Erythroblast (primary cell): ENCODE measurements at regions not wholly inside any gene's neighbourhood (a gene's known extent, or its start where the extent isn't known, plus 50 kb on each side); places are given as distances from the start of the nearest gene placed in this dataset.

ENCODE experiments used
- DNase-seq, 2 experiments: peaks; one replicate each; lab custom pipeline; 2025; lab: John Stamatoyannopoulos, UW
- GATA1 ChIP-seq: IDR thresholded peaks from 2 replicates; pipeline ENCODE4 v1.6.1; 2011; ENCODE audit warnings: low read depth, mild to moderate bottlenecking, control low read depth, low read length, moderate library complexity
- POLR2A ChIP-seq: IDR thresholded peaks from 2 replicates; pipeline ENCODE4 v1.6.1; 2011; ENCODE audit warnings: mild to moderate bottlenecking, low read length

DNA sequence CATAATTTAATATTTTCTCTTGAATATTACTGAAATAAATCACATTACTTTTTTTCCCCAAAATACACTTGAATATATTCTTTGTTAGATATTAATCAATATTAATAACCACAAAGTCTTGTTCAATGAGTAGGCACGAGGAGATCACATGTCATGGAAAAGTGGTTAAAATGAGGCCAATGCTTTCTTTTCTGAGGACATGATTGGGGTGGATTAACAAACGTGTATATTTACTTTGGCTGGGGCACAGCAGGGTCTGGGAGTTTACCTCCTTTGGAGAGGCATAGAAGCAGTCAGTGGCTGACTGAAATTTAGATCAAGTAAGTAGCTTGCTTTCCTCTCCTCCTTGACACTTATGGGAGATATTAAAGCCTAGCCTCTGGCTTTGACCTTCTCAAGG, 664.3 kb upstream of the B3GALT2 start:
- DNase-seq: no peak
- TF ChIP-seq GATA1: no peak
- no peak for TF ChIP-seq POLR2A

DNA sequence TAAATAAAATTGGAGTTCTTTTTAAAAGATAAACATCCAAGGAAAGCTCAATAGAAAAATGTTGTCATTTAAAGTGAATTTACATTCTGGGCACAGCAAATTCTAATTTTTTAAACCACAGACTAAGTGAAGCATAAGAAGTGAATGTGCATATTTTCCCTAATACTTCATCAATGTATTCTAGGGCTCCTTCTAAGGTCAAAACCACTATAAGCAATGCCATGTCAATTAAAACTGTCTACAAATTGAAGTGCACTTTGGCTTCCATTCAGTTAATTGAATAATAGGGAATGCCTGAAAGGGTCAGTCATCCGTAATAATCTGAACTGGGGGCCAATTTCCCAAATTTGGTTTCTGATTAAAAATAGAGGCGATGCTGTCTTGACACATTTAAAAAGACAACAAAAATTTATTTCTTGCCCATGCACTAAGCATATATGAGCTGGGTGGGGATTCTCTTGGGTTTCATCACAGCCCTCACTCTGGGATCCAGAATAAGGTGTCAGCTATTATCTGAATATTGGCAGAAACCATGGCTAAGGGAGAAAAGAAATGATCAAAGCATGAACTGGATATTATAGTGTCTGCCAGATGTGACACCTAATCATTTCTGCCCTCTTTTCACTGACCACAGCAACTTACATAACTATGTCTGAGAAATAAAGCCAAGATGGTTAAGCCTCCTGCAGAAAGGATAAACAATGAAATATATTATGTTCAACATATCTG, 660.6 kb upstream of the B3GALT2 start:
- DNase-seq: no peak
- TF ChIP-seq GATA1 (no peak), POLR2A (no peak)

DNA sequence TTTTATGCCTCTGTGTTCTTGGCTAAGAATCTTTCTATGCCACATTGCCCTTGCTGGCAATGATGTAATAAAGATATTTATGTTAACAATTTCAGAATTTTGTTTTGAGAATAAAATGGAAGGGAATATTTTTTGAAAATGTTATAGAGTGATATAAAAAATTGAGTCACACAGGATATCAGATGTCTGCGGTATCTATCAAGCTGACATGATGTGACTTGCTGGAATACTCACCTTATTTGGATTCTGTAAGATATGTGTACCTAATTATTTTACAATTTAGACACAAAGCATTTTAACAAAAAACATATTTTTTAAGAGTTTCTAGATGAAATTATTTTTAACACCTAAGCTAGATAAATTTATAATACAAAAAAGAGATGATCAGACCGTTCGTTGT, 660.0 kb upstream of the B3GALT2 start:
- DNase-seq: no peak
- TF ChIP-seq POLR2A (no peak), GATA1 (no peak)

DNA sequence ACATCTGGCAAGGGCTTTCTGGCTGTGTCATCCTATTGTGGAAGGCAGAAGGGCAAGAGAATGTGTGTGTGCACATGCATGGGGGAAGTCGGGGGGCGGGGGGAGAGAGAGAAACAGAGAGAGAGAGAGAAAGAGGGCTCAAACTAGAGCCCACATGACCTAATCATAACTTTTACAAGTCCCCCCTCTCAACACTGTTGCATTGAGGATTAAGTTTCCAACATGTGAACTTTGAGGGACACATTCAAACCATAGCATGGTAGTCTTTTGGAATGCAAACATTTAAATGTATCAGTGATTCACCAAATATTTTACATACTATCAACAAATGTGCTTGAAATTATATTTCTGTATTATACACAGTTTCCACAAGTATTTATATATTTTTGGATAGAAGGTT, 655.4 kb upstream of the B3GALT2 start:
- DNase-seq: no peak

DNA sequence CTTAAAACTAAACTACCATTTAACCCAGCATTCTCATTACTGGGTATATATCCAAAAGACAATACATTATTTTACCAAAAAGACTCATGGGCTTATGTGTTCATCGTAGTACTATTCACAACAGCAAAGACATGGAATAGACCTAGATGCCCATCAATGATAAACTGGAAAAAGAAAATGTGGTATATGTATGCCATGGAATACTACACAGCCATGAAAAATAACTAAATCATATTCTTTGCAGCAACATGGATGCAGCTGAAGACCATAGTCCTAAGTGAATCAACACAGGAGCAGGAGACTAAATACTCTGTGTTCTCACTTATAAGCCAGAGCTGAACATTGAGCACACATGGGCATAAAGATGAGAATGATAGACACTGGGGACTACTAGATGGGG, 645.1 kb upstream of the B3GALT2 start:
- no peak for TF ChIP-seq POLR2A
- TF ChIP-seq GATA1: no peak
- no peak for DNase-seq

More for the DNA sequence above, 655.4 kb upstream of the B3GALT2 start:
- TF ChIP-seq GATA1: no peak
- no peak for TF ChIP-seq POLR2A

DNA sequence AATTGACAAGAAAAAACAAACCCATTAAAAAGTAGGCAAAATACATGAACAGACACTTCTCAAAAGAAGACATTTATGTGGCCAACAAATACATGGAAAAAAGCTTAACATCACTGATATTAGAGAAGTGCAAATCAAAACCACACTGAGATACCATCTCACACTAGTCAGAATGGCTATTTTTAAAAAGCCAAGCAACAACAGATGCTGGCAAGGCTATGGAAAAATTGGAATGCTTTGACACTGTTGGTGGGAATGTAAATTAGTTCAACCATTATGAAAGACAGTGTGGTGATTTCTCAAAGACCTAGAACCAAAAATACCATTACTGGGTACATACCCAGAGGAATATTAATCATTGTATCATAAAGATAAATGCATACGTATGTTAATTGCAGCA, 641.1 kb upstream of the B3GALT2 start:
- no peak for DNase-seq
- TF ChIP-seq GATA1 (no peak), POLR2A (no peak)

DNA sequence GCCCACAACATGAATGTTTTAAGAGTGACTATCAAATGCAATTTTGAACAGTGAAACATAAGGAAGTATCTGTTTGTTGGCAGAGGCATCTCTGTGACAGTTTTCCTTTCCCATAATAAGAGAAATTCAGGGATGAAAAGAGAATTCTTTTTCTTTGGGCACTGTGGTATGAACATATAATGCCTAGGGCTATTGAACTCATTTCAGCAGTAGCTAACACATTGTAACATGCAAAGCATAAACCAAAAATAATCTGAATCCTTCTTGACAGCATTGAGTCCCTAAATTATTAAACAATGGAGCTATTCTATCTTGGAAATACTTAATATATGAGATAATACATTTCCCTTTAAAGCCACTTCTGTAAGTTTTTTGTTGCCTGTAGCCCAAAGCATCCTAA, 633.0 kb upstream of the B3GALT2 start:
- TF ChIP-seq GATA1: no peak
- no peak for TF ChIP-seq POLR2A

DNA sequence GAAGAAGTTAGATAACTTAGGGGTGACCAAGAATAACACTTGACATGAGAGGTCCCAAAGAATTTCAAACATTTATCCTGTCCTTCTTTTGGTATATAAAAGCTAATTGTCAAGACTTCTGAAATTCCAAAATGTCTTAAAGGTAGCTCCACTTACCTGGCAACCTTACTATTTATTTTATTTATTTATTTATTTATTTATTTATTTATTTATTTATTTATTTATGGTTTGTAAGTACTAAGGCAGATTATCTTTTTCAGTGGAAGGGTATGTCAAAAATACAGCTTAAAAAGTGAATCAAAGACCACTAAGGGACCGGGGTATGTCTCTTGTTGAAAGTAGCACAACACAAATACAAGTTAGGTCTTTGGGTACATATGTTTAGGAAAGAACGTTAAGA, 620.8 kb upstream of the B3GALT2 start:
- no peak for TF ChIP-seq POLR2A
- no peak for TF ChIP-seq GATA1
- DNase-seq: no peak

More for the DNA sequence above, 633.0 kb upstream of the B3GALT2 start:
- DNase-seq: no peak

DNA sequence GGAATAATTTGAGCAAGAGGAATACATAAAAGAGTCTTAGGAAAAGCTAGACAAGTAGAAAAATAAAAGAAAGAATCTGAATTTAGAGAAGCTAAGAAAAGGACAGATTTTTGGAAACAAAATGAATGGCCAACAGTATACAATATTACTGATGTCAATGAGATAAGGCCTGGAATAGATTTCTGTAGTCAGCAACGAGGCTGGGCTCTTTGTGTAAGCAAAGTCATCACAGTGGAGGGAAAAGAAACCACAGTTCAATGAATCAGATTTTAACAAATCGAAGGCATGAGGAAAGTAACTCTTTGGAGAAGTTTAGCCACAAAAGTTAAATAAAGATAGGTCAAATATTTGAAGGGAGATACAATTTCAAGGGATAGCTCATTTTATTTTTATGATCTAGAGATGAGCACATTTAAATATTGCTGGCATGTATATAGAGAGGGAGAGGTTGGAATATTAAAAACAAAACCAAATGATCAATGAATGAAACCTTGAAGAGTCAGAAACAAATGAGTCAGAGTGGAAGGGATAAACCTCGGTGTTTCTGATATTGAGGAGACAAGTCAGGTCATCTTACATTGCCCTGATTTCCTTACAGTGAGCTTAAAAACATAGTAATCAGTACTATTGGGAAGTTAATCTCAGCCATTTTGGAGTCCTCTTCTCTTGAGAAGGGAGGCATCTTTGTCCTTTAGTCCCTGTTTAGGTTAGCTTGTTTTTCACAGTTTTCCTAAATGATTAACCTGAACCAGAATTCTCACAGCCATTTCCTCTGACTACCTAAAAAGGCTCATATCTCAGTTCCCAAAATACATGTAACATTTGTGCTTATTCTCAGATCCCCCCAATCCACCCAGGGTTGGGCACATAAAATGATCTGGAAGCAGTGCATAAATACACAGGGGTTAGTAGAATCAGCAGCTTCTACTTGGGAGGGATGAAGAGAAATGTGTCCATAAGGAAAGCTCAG, 620.0 kb upstream of the B3GALT2 start:
- TF ChIP-seq GATA1 (no peak), POLR2A (no peak)
- no peak for DNase-seq

DNA sequence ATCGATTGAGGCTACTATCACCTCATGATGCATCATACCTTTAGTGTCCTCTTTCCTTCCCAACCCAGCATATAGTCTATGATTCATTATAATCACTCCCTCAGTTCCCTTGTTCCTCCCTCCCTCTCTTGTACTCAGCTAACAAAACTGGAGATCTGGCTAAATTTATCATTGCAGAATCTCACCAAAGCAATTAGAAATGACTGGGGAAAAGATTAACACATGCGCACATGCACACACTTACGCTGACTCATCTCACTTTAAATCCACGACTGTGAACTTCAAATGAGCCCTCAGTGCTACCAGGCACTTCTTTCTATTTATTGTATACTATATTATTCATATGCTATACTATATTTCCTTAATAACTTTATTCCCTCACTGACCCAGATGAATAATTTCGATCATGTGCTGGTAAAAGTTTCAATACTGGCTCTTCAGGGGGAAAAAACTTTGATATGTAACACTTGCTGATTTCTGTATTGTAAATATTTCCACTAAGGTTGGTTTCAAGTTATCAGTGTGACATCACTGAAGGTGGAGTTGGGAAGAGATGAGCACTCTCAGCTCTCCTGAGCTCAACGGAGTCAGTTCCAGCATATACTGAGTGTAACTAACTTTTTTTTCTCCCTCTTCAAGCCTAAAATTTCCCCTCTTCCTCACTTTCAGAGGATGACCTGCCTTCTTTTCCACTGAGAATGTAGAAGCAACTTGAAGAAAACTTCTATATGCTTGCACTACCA, 613.7 kb upstream of the B3GALT2 start:
- peak in 1 of 2 experiments; percentile 1 for DNase-seq
- TF ChIP-seq GATA1 (no peak), POLR2A (no peak)

DNA sequence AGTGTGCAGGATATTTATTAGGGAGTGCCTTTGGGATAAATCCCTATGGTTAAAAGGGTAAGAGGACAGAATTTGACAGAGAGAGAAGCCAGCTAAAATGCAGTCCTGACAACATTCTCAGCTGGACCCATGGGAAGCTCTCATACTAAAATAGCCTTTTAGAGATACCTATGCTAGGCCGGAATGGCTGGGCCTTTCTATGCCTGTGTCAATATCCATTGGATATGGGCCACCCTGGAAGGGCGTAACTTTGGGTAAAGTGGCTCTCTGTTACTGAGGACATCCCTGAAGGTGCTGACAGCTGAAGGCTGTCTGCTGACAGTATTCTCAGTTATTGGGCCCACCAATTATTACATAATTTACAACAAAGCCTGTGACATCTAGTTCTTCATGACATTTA, 613.0 kb upstream of the B3GALT2 start:
- DNase-seq: no peak
- TF ChIP-seq POLR2A (no peak), GATA1 (no peak)

DNA sequence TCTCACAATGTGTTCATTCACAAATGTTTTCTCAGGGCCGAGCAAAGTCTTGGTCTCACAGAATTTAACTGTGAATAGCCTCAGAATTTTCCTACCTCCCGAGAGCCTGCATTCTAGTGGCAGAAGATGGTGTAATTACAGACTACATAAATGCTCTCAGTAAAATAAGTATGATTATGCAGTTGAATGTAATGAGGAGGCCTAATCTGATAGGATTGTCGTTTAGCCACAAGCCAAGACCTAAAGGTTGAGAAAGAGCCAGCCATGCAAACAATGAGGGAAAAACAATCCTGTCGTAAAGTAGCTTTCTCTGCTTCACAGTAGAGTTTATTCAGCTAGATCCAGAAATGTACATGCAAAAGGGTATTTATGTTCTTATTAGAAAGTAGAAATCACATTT, 607.8 kb upstream of the B3GALT2 start:
- DNase-seq: no peak
- TF ChIP-seq POLR2A (no peak), GATA1 (no peak)

DNA sequence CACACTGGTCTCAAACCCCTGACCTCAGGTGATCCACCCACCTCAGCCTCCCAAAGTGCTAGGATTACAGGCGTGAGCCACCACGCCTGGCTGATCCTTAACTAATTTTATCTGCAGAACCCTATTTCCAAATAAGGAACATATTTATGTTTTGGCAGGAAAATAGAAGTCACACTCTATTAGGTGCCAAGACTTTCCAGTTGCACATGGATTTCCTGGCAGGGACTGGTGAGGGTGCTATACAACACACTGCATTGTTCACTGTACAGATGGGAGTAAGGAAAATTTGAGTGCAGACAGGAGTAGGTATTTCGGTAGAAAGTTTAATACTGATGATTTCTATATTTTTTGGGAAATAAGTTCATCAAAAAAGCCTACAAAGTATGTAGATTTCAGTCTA, 605.3 kb upstream of the B3GALT2 start:
- no peak for DNase-seq
- TF ChIP-seq POLR2A (no peak), GATA1 (no peak)
